MM.1S (cell line): ENCODE measurements at regions not wholly inside any gene's neighbourhood (a gene's known extent, or its start where the extent isn't known, plus 50 kb on each side); places are given as distances from the start of the nearest gene placed in this dataset.

Experiments
- EZH2 ChIP-seq: fragments of 300-600 bp; sonication (generic); optimal IDR thresholded peaks from 2 replicates; pipeline ENCODE3; 2017; ENCODE audit warnings: low read depth, mild to moderate bottlenecking, antibody characterized with exemption, low read length, mixed read lengths
- EZH2phosphoT487 ChIP-seq: fragments of 300-600 bp; sonication (generic); IDR thresholded peaks from 2 replicates; pipeline ENCODE4 v1.6.1; 2018; ENCODE audit warnings: antibody characterized with exemption, low read length
- TF ChIP-seq, protein P1 (sequence below): fragments of 300-600 bp; sonication (generic); IDR thresholded peaks from 2 replicates; pipeline ENCODE4 v1.5.1; 2016; ENCODE audit warnings: antibody characterized with exemption, low read length, mixed read lengths

DNA sequence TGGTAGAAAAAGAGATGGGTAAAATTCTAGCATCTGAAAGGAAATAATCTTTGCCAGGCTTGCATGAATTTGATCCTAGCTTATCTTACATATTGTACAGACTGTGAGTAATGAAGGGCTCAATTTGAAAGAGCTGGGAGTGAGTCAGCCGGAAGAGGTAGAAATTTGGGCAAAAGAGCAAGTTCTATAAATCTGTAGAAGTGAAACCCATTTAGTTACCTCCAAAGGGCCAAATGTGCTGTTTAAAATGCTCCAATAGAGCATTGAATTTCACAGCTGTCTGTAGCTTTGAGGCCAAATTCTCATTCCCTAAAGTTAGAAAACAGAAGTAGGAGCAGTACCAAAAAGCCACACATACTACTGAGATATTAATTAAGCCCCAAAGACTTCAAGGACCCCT is 466.1 kb downstream of the BTBD3 start:
- TF ChIP-seq, protein P1, sequence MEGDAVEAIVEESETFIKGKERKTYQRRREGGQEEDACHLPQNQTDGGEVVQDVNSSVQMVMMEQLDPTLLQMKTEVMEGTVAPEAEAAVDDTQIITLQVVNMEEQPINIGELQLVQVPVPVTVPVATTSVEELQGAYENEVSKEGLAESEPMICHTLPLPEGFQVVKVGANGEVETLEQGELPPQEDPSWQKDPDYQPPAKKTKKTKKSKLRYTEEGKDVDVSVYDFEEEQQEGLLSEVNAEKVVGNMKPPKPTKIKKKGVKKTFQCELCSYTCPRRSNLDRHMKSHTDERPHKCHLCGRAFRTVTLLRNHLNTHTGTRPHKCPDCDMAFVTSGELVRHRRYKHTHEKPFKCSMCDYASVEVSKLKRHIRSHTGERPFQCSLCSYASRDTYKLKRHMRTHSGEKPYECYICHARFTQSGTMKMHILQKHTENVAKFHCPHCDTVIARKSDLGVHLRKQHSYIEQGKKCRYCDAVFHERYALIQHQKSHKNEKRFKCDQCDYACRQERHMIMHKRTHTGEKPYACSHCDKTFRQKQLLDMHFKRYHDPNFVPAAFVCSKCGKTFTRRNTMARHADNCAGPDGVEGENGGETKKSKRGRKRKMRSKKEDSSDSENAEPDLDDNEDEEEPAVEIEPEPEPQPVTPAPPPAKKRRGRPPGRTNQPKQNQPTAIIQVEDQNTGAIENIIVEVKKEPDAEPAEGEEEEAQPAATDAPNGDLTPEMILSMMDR, result no peak
- TF ChIP-seq EZH2 (no peak), EZH2phosphoT487 (no peak)
